HG02885 (cell line): ENCODE measurements at regions not wholly inside any gene's neighbourhood (a gene's known extent, or its start where the extent isn't known, plus 50 kb on each side); places are given as distances from the start of the nearest gene placed in this dataset.

Source experiments
- ATAC-seq: cut with Tn5 transposase; IDR thresholded peaks from one replicate; pipeline ENCODE4 v1.9.1; 2021; ENCODE audit warnings: mild to moderate bottlenecking; ENCODE audit not compliant: unreplicated experiment, poor library complexity

DNA sequence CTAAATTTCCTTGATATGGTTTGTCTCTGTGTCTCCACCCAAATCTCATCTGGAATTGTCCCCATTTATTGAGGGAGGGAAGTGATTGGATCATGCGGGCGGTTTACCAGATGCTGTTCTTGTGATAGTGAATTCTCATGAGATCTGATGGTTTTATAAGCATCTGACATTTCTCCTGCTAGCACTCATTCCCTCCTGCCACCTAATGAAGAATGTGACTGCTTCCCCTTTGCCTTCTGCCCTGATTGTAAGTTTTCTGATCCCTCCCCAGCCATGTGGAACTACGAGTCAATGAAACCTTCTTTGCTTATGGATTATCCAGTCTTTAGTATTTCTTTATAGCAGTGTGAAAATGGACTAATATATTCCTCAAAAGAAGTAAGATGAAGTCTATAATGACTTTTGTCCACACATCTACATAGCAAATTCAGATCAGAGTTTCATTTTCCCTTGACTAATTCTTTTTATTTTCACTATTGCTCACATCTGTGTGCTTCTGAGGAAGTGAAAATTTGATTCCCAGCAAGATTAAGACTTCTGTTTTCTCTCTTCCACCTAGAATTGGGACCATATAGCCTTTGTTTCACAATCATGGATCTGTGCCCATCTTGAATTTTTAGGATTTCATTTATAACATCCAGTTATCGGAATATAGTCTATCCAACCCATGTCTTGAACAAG, 393.5 kb downstream of the DMAC1 start:
- peak; percentile 83 for ATAC-seq

DNA sequence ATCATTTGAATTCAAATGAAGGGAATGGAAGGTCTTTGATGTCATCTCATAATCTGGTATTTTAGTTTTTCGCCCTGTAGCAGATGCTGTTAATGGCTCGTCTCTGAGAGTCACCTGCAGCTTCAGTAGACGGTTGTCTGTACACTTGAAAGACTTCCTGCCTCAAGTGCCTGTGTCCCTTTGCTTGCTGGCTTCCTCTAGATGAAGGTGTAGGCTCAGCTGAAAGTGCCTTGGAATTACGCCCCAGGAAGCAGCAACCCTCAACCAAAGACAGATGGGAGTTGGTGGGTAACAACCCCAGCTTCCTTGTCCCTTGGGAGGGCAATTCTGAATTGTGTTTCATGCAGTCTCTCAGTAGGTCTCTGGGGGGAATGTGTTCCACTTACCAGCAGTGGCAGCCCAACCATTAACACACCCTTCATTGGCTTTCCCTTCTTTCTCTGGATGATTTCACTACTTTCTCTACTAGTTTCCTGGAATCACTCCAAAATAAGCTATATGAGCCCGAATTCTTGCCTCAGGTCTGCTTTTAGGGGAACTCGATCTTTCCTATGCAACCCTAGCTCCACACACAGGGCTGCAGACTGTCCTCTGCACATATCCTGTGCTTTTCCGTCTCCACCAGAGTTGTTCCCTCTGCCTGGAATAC, 395.6 kb downstream of the DMAC1 start:
- no peak for ATAC-seq

DNA sequence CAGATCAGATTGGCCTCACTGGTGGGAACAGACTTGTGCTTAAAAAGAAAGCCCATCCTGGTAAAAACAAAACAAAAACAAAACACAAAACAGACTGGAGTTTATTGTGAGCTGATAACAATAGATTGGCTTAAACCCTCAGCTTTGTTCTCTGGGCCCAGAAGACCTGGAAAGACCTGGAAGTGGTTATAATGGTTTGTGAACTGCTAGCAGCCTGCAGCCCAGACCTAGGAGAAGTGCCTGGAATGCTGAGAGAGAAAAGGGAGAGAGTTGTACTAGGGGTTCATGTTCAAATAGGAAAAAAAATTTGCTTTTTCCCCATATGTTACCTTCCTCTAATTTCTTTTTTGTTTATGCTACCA, 396.6 kb downstream of the DMAC1 start:
- no peak for ATAC-seq

DNA sequence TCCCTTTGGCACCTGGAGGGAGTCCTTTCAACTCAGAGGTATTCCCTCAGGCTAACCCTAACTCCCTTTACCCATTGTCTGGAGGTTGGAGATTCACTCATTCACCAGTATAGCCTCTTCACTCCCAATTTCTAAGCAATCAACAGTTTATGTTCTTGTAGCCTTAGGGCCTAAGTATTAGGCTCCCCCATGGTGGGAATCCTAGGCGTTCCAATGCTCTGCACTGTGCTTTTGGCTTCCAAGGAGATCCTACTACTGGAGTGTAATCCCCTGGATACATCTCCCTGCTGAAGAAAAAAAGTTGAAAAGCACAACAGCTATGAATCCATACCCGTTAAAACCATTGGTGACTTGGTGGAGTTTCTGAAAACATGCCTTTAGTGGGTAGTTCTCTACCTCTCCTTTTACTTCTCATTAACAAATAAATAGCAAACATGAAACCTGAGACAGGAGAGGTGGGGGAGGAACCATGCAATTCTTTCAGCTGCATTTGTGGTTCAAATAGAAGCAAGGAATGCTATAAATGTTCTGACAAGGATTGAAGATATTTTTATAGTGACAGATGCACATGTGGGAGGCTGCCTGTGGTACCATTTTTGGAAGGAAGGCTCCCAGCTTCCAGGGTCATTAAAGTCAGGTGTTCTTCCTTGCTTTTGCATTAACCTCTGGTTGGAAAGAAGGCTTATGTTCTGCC, 397.1 kb downstream of the DMAC1 start:
- ATAC-seq = no peak

DNA sequence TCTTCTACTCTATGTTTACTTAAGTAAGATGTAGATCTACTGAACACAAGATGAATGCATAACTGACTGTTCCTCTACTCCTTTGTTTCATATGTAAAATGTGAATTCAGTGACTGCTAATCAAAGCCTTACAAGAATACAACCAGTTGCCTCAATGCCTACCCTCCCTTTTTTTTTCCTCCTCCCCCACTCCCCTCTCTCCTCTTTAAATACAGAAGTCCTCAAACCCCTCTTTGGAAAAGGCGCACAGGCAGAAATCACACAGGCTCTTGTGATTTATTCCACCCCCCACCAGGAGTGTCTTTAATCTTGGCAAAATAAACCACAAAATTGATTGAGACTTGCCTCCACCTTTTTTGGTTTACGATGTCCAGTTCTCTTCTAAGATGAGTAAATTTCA, 398.5 kb downstream of the DMAC1 start:
- no peak for ATAC-seq

DNA sequence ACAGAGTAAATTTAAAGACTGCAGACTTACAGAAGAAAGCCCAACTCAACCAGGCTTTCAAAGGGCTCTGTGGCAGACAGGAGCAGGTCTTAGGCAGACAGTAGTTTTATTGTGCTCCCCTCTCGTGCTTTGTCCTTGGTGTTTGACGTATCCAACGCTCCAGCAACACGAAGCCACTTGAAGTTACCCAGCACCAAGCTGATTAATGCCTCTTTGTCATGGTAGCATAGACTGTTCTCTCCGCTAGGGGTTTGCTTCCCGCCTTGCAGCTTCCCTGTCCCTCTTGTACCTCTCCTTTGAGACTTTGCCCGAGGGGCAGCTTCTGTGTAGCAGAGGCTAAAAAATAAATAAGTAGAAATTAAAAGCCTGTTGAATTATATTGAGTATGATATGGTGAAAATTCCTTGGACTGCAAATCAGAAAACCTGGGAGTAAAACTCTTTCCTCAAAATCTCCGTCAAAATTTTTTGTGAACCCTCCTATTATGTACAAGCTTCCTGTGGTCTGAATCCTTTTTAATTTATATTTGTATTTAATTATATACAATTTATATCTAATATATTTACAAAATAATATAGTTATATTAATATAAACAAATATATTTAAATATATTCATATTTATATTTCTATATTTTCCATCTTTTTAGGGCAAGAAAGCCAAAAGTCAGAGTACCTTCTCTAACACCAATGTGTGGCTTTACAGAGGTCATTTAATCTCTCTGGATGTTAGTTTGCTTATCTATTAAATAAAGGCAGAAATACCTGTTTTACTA, 405.4 kb downstream of the DMAC1 start:
- ATAC-seq = no peak

DNA sequence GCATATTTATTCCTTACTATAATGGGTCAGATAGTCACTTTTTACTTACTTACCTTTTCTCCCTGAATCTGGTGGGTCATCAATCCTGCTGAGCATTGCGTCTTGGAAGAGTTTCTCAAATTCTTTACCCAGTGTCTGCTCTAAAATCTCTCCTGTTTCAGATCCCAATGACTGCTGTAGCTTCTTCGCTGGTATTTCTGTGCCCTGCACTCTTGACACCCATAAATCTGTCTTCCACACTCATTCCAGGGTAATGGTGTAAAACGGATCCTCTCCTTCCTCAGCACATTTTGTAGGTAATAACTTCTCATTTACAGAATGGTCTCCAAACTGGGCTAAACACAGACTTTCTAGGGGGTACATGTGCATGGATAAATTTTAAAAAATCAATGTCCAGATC, 407.4 kb downstream of the DMAC1 start:
- no peak for ATAC-seq

DNA sequence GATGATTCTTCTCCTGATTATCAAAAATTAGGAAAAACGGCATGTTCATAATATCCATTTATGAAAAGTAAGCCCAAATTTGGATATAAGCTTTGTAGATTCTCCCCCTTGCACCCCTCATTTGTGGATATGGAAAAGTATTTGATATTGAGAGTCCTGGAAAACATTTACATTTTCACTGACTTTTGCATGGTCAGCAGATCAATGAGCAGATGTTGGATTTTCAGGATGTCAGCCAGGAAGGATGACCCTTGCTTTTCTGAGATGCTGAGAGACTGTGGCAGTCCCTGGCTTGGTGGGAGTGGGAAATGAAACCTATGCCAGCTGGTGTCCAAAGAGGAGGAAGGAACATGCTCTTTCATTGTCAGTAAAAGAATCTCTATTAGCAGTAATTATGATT, 410.8 kb downstream of the DMAC1 start:
- no peak for ATAC-seq

DNA sequence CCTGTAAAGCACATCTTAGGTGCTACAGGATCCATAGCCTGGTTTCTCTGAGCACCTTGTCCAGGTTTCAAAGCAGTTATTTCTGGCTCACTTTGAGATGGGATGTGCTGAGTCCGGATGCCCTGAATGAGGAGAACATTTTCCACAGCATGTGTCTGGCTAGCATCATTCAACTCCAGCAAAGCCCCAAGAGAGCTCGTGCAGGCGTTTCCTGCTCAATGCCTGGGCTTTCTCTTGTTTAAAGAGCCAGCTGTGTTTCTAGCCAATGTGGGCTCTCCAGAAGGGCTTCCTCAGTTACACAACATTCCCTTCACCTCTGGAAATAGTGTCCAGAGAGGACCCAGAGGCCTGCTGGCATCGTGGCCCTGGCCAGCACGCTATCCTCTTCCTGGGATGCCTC, 411.7 kb downstream of the DMAC1 start:
- ATAC-seq = no peak

DNA sequence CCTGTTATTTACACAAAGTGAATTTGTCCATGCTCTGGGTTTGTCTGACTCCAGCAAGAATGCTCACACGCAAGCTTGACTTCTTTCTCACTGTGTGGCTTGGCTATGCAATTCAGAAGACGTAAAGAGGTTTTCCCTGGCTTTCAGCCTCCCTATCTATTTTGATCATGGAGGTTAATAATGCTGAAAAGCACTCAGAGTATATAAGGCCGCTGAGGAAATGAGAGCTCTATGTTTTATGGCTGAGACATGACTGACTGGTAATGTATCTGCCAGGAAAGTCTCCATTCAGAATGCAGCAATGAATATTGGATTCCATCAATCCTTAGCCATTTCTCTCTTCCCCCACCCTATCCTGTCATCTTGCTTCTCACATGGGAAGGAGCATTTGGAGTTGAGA, 417.3 kb downstream of the DMAC1 start:
- ATAC-seq = no peak

DNA sequence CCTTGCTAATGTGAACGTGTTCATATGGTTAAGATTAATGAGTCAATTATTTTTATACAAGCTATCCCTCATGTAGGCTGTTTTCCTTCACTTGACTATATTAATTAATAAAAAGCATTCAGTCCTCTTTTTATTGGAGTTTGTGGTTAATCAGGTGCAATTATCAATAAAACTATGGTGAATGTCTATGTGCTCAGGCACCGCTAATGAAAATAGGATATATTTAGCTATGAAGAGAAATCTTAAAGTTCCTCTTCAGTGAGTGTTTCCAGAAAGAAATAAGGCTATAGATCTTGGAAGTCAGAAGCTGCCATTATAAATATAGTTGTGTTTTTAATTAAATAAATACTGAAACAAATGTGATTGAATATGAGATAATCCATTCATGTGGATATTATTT, 422.1 kb downstream of the DMAC1 start:
- ATAC-seq = no peak

DNA sequence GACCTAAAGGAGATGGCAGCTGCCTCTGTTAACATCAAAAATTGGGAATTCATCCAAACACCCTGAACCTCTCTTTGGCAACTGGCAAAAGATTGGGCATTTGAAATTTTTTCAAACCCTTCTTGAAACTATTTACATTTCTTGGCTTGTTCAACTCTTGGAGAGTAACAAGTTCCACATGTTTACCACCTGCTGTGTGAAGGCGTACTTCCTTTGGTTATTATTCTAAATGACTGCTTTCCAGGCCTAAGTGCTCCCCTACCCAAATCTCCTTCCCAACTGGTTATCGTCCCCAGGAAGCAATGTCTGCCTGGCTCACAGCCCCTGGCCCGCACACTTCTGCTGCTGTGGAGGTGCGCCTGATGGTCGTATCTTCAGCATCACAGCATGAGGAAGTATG, 422.7 kb downstream of the DMAC1 start:
- ATAC-seq = no peak

DNA sequence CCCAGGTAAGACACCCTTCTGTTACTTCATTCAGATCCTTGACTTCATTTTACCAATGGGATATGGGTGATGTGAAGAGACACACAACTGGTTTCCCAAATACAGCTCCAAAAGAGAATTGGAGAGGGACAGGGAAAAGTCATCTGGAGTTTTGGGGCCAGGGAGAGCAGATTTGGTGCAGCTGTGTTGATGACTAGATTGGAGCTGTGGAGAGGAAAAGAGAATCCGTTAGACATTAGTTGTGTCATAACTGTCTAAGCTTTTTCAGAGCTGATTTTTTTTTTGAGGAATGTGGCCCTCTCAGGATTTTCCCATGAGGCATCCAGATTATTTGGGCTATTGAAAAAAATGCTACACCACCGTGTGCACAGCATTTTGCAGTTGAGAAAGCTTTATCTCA, 423.4 kb downstream of the DMAC1 start:
- no peak for ATAC-seq

DNA sequence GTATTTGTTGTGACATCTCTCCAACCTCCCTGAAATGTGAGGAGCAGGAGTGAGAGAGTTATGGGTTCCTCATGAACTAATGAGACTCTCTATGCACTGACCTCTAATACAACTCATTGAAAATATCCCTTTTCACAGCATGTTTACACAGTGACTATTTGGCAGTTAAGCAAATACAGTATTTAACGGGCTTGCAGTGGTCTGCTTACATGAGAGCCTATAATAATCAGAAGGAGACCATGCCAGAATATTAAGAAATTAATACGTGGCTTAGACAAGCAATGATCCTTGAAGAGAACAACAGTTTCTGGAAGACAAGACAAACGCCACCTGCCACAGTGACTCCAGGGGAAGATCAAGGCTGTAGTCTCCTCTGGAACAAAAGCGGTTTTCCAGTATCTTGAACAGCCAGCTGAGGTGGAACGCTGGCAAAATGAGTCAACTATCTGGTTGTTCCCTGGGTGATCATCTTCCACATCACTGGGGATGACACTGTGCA, 424.5 kb downstream of the DMAC1 start:
- no peak for ATAC-seq

DNA sequence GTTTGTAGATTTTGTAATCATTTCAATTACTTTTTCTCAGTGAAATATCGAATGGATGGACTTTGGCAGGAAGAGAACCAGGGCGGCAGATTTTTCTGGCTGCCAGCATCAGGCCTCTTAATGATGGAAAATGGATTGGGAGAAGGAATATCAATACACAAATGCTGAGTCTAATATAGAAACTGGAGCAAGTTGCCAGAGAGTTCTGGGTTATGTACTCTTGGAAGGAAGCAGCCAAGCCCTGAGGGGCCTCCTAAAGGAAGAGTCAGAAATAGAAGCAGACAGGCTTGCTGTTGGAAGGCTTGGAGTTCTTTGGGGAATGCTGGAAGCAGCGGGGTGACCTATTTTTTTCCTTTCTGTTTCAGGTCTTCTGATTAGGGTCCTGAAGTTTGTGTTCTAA, 428.6 kb downstream of the DMAC1 start:
- no peak for ATAC-seq

DNA sequence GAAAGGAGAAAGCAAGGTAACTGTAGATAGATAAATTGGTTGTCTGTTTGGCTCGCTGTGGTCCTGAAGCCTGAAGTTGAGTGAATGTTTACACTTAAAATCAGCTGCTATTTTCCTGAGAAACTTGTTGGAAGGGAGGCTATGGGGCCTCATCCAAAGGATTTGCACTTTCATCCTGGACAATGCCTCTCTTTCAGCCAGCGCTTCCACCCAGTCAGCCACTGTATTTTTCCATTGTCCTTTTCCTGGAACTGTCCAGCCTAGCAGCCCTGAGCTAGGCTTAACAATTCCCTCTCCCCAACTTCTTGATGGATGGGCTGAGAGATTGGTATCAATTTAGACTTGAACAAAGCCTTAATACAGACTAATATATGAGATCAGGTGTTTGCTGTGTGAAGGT, 429.2 kb downstream of the DMAC1 start:
- no peak for ATAC-seq

DNA sequence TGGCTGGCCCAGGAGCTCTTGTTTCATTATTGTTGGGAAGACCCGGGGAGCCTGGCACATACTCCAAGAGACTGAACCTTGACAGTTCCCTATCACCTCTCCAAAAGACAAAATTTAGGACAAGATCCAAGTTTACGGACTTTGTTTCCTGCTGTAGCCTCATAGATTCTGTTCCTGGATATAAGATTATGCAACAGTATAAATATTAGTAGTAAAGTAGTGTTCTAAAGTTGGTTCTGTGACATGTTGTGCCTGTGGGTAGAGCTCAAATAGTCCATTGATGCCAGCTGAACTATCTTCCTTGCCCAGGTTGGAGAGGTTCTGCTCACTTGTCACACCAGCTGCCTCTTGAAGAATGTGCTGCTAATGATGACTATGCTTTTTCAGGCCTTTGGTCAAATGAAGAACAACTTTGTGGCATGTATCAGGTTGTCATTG, 430.2 kb downstream of the DMAC1 start:
- ATAC-seq = no peak

DNA sequence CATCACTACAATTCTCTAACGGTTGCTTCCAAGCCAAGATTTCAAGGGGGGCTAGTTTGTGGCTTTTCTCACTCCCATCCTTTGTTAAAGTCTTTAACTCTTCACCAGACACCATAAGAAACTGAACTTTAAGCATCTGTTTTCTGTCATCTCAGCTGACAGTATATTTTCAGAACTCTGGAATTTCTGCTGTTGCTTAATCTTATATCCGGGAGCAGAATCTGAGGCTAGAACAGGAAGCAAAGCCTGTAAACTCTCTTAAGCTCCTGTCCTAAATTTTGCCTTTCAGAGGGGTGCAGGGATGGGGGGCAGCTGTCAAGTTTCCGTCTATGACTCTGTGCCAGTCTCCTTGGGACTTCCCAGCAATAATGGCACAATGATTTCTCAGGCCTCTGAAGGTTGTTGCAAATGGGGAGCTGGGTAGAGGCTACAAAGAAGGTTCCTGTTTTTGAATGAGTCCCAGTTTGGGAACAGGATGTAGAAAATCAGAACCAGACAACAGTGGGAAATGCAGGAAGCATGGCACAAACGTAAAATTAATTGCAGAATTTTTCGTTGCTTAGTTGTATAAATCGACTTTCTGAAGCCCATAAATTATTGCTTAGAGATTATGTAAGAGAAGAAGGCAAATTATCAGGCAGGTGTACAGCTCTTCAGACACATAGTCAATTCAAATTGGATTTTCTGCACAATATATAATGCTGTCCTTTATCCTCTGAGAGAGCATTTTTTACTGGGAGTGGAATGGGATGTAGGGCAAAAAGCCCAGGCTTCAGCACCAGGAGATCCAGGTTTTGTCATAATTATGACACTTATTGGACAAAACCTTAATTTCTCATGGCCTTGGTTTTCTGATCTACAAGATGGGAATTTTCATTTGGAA, 430.9 kb downstream of the DMAC1 start:
- no peak for ATAC-seq

DNA sequence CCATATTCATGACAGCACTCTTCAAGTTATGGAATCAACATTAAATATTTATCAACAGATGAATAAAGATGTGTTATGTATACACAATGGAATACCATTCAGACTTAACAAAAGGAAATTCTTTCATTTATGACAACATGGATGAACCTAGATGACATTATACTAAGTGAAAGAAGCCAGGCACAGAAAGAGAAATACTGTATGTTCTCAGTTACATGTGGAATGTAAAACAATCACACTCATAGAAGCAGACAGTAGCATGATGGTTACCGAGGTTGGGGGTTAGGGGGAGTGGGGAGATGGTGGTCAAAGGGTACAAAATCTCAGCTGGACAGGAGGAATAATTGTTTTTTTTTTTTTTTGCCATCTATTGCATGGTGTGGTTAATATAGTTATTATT, 431.9 kb downstream of the DMAC1 start:
- ATAC-seq = no peak

DNA sequence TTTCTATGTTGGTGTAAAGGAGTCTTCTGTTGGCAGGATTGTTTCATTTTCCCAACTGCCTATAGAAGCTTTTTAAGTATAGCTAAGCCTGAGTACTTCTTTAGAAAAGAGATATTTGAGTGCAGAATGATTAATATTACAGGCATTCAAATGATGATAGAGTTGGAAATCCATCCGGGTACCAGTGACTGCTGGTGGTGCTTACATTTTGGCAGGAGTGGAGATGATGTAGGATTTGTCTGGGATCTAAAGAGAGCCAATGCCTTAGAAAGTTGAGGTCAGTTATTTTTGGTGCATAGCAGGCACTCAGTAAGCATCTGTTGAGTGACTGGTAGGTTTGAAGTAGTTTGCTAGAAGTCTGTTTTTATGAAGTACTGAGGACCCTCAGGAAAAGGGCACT, 433.5 kb downstream of the DMAC1 start:
- no peak for ATAC-seq
